ENCODE measurements at regions not wholly inside any gene's neighbourhood (a gene's known extent, or its start where the extent isn't known, plus 50 kb on each side); places are given as distances from the start of the nearest gene placed in this dataset.

DNA sequence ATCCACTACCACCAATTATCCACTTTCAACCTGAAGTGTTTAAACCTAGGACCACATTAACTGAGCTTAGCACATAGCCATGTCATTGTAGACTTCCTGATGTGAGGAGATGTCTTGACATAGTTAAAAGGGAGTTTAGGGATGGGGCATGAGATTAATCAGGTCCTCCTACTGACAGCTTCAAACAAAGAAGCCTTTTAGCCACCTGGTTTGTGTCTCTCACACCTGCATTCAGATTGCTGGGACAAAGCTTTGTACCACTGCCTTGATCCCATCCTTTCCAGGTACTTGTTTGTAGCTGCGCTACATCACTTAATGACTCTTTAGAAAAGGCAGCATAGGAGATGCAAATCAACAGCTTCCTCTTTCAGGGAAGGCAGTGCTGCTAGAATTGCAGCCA lies 340.7 kb upstream of the DDHD1 start:
- no peaks in the 10 kb centered on the region for H3K36me3 ChIP-seq (ENCODE audit: control insufficient read depth in 2 of 2, extremely low read depth in 1 of 2, insufficient read depth in 2 of 2, low read length in 2 of 2)
- no peak overlapping the region for H3K27ac ChIP-seq (ENCODE audit: control insufficient read depth, insufficient read depth, low read length)
- no peaks in the 10 kb centered on the region for H3K79me2 ChIP-seq (ENCODE audit: control insufficient read depth, insufficient read depth, low read length)
- no peak overlapping the region for H3K4me3 ChIP-seq (ENCODE audit: control insufficient read depth in 2 of 3, extremely low read depth in 1 of 3, insufficient read depth in 2 of 3, low read depth in 1 of 3, low read length in 3 of 3)
- no peak for TF ChIP-seq EZH2 (IDR thresholded peaks at IDR 0.05; ENCODE audit: low read length)
- H2AFZ ChIP-seq (ENCODE audit: control insufficient read depth, low read length): no peak overlapping the region
- FAIRE-seq (peak; percentile 55), DNase-seq (ENCODE audit: low read depth, low spot score) (no peak)
- H3K9me3 ChIP-seq (ENCODE audit: control insufficient read depth, low read depth, low read length): no peaks in the 10 kb centered on the region
- H3K9me1 ChIP-seq (ENCODE audit: control insufficient read depth, extremely low read depth, insufficient read depth, low read length): no peaks in the 10 kb centered on the region
- H3K4me2 ChIP-seq (ENCODE audit: control insufficient read depth, extremely low read depth, insufficient read depth, low read depth, low read length): no peak overlapping the region
- no peak overlapping the region for H3K9ac ChIP-seq (ENCODE audit: control insufficient read depth, extremely low read depth, insufficient read depth, low read length)
- peaks cover 14% of the 10 kb centered on the region for H3K4me1 ChIP-seq (ENCODE audit: control insufficient read depth, extremely low read depth, insufficient read depth, low read length)
- dilution Hi-C loops (cut with MboI; ENCODE audit: extremely low pct_ligation_motif_present, low sequenced_read_pairs): no loop called here
- no peaks in the 10 kb centered on the region for H4K20me1 ChIP-seq (ENCODE audit: control insufficient read depth, extremely low read depth, insufficient read depth, low read length)
- H3K27me3 ChIP-seq (ENCODE audit: control insufficient read depth, extremely low read depth, insufficient read depth, low read length): no peaks in the 10 kb centered on the region

DNA sequence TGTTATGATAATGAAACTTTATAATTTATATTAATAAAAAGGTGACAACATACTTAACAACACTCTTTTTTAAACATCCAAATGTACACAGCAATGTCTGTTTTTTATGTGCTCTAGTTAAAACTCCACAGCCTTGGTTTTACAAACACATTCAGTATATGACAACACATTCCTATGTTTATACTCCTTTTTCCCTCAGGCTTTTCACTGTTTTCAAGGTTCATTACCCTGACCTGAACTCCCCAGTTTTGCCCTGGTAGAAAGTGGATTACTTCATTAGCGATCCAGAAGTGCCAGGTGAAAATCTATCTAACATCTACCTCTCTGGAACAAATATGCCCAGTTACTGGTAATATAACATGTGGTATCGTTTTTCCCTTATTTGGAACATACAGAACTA lies 340.2 kb upstream of the DDHD1 start:
- H4K20me1 ChIP-seq (ENCODE audit: control insufficient read depth, extremely low read depth, insufficient read depth, low read length): no peaks in the 10 kb centered on the region
- dilution Hi-C loops (cut with MboI; ENCODE audit: extremely low pct_ligation_motif_present, low sequenced_read_pairs): no loop called here
- peaks cover 14% of the 10 kb centered on the region for H3K4me1 ChIP-seq (ENCODE audit: control insufficient read depth, extremely low read depth, insufficient read depth, low read length)
- H3K9me1 ChIP-seq (ENCODE audit: control insufficient read depth, extremely low read depth, insufficient read depth, low read length): no peaks in the 10 kb centered on the region
- FAIRE-seq (no peak), DNase-seq (ENCODE audit: low read depth, low spot score) (no peak)
- no peak for TF ChIP-seq EZH2 (IDR thresholded peaks at IDR 0.05; ENCODE audit: low read length)
- TF ChIP-seq, protein P1, sequence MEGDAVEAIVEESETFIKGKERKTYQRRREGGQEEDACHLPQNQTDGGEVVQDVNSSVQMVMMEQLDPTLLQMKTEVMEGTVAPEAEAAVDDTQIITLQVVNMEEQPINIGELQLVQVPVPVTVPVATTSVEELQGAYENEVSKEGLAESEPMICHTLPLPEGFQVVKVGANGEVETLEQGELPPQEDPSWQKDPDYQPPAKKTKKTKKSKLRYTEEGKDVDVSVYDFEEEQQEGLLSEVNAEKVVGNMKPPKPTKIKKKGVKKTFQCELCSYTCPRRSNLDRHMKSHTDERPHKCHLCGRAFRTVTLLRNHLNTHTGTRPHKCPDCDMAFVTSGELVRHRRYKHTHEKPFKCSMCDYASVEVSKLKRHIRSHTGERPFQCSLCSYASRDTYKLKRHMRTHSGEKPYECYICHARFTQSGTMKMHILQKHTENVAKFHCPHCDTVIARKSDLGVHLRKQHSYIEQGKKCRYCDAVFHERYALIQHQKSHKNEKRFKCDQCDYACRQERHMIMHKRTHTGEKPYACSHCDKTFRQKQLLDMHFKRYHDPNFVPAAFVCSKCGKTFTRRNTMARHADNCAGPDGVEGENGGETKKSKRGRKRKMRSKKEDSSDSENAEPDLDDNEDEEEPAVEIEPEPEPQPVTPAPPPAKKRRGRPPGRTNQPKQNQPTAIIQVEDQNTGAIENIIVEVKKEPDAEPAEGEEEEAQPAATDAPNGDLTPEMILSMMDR (optimal IDR thresholded peaks at IDR 0.05 in 1 of 3, IDR thresholded peaks at IDR 0.05 in 1 of 3, conservative IDR thresholded peaks at IDR 0.05 in 1 of 3; ENCODE audit: extremely low read depth in 1 of 3, insufficient read depth in 2 of 3, low read length in 3 of 3): no peak
- H3K9me3 ChIP-seq (ENCODE audit: control insufficient read depth, low read depth, low read length): no peaks in the 10 kb centered on the region
- no peaks in the 10 kb centered on the region for H3K27me3 ChIP-seq (ENCODE audit: control insufficient read depth, extremely low read depth, insufficient read depth, low read length)
- no peak overlapping the region for H3K9ac ChIP-seq (ENCODE audit: control insufficient read depth, extremely low read depth, insufficient read depth, low read length)
- no peak overlapping the region for H2AFZ ChIP-seq (ENCODE audit: control insufficient read depth, low read length)
- no peaks in the 10 kb centered on the region for H3K79me2 ChIP-seq (ENCODE audit: control insufficient read depth, insufficient read depth, low read length)
- no peak overlapping the region for H3K27ac ChIP-seq (ENCODE audit: control insufficient read depth, insufficient read depth, low read length)
- H3K4me2 ChIP-seq (ENCODE audit: control insufficient read depth, extremely low read depth, insufficient read depth, low read depth, low read length): no peak overlapping the region
- no peak overlapping the region for H3K4me3 ChIP-seq (ENCODE audit: control insufficient read depth in 2 of 3, extremely low read depth in 1 of 3, insufficient read depth in 2 of 3, low read depth in 1 of 3, low read length in 3 of 3)
- H3K36me3 ChIP-seq (ENCODE audit: control insufficient read depth in 2 of 2, extremely low read depth in 1 of 2, insufficient read depth in 2 of 2, low read length in 2 of 2): no peaks in the 10 kb centered on the region

DNA sequence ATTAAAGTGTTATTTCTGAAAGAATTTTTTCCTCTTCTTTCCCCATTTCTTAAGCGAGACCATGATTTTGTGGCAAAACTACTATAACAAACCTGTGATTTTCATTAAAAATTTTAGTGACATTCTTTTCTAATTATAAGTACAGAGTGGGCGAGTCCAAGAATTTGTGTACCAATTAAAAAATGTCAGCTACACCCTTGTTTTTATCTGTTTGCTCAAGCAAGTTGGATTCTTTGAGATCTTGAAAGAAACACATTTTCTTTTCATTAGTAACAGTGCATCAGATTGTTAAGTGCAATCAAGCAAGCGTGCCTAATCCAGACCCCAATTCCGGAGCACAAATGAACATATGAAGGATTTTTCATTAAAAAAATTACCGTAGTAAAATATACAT lies 338.8 kb upstream of the DDHD1 start:
- no peak for FAIRE-seq
- dilution Hi-C loops (cut with MboI; ENCODE audit: extremely low pct_ligation_motif_present, low sequenced_read_pairs): no loop called here
- TF ChIP-seq, protein P1 (optimal IDR thresholded peaks at IDR 0.05 in 1 of 3, IDR thresholded peaks at IDR 0.05 in 1 of 3, conservative IDR thresholded peaks at IDR 0.05 in 1 of 3; ENCODE audit: extremely low read depth in 1 of 3, insufficient read depth in 2 of 3, low read length in 3 of 3): no peak
- no peak for TF ChIP-seq EZH2 (IDR thresholded peaks at IDR 0.05; ENCODE audit: low read length)

More for the DNA sequence above, 338.8 kb upstream of the DDHD1 start:
- H3K36me3 ChIP-seq (ENCODE audit: control insufficient read depth in 2 of 2, extremely low read depth in 1 of 2, insufficient read depth in 2 of 2, low read length in 2 of 2): no peaks in the 10 kb centered on the region
- H3K27ac ChIP-seq (ENCODE audit: control insufficient read depth, insufficient read depth, low read length): peak overlapping the region; percentile 23
- H3K4me2 ChIP-seq (ENCODE audit: control insufficient read depth, extremely low read depth, insufficient read depth, low read depth, low read length): peak overlapping the region; percentile 23
- H3K4me1 ChIP-seq (ENCODE audit: control insufficient read depth, extremely low read depth, insufficient read depth, low read length): peaks cover 14% of the 10 kb centered on the region
- no peak overlapping the region for H3K4me3 ChIP-seq (ENCODE audit: control insufficient read depth in 2 of 3, extremely low read depth in 1 of 3, insufficient read depth in 2 of 3, low read depth in 1 of 3, low read length in 3 of 3)
- no peak overlapping the region for H3K9ac ChIP-seq (ENCODE audit: control insufficient read depth, extremely low read depth, insufficient read depth, low read length)
- H3K79me2 ChIP-seq (ENCODE audit: control insufficient read depth, insufficient read depth, low read length): no peaks in the 10 kb centered on the region
- H3K9me1 ChIP-seq (ENCODE audit: control insufficient read depth, extremely low read depth, insufficient read depth, low read length): no peaks in the 10 kb centered on the region
- peak overlapping the region; percentile 16 for H2AFZ ChIP-seq (ENCODE audit: control insufficient read depth, low read length)
- H3K27me3 ChIP-seq (ENCODE audit: control insufficient read depth, extremely low read depth, insufficient read depth, low read length): no peaks in the 10 kb centered on the region
- no peak for DNase-seq (ENCODE audit: low read depth, low spot score)
- H3K9me3 ChIP-seq (ENCODE audit: control insufficient read depth, low read depth, low read length): no peaks in the 10 kb centered on the region
- no peaks in the 10 kb centered on the region for H4K20me1 ChIP-seq (ENCODE audit: control insufficient read depth, extremely low read depth, insufficient read depth, low read length)

Measured in keratinocyte (primary cell).